GM13976 (cell line): ENCODE measurements at regions not wholly inside any gene's neighbourhood (a gene's known extent, or its start where the extent isn't known, plus 50 kb on each side); places are given as distances from the start of the nearest gene placed in this dataset.

ENCODE experiments used
- DNase-seq: peaks from one replicate; pipeline ENCODE4 v3.0.0; 2012; ENCODE audit warnings: low spot score
- in situ Hi-C: fragments of 300-500 bp; cut with MboI; formaldehyde crosslinking; loops from one replicate; pipeline ENCODE4 v1.12.0; 2022; ENCODE audit warnings: low sequenced_read_pairs, mixed read lengths, inconsistent platforms; ENCODE audit not compliant: unreplicated experiment
- TF ChIP-seq, protein P1 (sequence below): IDR thresholded peaks from 2 replicates; pipeline ENCODE4 v1.5.1; 2012; ENCODE audit warnings: borderline replicate concordance, mild to moderate bottlenecking; ENCODE audit not compliant: insufficient read depth; ENCODE audit errors: extremely low read depth, missing control alignments, control extremely low read depth

DNA sequence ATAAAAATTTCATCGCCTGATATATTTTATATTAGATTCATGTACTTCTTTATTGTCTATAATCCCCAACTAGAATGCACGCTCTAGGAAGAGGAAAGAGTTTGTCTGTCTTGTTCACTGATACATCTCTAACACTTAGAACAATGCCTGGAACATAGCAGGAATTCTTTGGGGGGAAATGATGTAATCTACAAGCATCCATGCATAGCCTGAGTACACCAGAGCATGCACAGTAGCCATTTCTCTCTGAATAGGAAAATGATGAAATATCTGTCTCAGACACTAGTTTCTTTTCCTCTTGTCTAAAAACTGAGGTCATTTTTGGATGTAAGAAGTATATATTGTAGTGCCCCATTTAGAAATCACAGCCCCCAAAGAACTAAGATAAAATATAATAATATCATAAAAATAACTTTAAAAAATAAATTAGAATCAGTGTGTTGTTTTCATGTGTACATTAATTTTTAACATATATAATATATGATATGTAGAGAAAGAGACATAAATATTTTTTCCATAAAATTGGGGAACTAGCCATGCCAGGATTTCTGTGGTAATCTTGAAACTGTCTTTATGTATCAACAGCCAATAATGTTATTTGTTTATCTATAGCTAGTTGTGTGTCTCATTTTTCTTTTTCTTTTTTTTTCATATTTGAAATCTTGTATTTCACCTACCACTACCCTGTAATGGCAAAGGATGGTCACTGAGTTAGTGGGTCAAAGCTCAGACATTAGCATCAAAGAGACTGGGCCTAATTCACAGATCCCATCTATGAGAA lies 155.6 kb upstream of the TMCC3 start:
- DNase-seq: no peak
- TF ChIP-seq, protein P1, sequence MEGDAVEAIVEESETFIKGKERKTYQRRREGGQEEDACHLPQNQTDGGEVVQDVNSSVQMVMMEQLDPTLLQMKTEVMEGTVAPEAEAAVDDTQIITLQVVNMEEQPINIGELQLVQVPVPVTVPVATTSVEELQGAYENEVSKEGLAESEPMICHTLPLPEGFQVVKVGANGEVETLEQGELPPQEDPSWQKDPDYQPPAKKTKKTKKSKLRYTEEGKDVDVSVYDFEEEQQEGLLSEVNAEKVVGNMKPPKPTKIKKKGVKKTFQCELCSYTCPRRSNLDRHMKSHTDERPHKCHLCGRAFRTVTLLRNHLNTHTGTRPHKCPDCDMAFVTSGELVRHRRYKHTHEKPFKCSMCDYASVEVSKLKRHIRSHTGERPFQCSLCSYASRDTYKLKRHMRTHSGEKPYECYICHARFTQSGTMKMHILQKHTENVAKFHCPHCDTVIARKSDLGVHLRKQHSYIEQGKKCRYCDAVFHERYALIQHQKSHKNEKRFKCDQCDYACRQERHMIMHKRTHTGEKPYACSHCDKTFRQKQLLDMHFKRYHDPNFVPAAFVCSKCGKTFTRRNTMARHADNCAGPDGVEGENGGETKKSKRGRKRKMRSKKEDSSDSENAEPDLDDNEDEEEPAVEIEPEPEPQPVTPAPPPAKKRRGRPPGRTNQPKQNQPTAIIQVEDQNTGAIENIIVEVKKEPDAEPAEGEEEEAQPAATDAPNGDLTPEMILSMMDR: no peak
- in situ Hi-C loops: no loop called here

DNA sequence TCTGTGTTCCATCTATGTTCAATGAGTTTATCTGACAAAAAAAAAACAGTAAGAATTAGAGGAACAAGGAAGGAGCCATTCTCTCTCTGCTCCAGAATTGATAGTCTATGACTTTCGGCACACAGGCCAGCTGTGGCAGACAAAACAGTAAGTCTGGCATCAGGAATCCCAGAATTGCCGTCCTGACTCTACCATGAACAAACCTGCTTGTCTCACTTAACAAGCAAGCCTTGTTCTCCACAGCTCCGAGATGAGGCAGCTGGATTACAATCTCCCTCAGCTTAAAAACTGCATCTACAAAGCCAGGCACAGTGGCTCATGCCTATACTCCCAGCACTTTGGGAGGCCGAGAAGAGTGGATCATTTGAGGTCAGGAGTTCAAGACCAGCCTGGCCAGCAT lies 153.6 kb upstream of the TMCC3 start:
- DNase-seq: no peak

DNA sequence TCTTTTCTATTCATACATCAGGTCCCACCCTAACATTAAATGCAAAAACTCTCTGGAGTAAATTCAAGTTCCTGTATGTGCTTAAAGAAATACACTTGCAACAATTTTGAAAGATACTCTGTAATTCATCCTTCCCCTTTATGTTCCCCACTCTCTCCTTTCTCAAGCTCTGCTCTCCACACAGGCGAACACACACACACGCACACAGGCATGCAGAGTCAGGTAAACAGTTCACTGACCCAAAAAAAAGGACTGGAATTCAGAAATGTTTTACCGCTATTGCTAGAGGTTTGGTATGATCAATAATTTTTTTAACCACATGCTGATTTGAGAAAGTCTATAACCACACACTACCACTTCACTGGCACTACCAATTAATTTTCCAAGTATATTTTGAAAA lies 152.4 kb upstream of the TMCC3 start:
- TF ChIP-seq, protein P1: no peak
- in situ Hi-C loops: no loop called here
- no peak for DNase-seq

More for the DNA sequence above, 153.6 kb upstream of the TMCC3 start:
- TF ChIP-seq, protein P1: no peak
- in situ Hi-C loops: no loop called here

DNA sequence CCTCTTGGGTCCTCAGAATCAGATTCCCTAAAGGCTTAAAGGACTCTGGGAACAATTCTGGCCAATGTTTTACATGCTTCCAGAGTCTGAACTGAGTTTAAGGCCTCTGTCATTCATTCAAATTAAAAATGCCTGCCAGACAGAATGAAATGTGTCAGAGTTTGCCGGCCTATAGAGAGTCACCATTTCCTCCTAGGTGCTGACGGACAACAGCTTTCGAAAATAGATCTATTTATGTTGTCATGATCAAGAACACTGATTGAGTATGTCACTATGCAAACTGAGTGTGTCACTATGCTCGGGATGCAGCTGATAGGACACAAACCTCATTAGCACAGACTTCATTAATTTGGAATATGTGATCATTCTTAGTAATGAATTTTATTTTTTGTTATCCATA lies 151.4 kb upstream of the TMCC3 start:
- no peak for DNase-seq
- TF ChIP-seq, protein P1: no peak
- in situ Hi-C loops: no loop called here

DNA sequence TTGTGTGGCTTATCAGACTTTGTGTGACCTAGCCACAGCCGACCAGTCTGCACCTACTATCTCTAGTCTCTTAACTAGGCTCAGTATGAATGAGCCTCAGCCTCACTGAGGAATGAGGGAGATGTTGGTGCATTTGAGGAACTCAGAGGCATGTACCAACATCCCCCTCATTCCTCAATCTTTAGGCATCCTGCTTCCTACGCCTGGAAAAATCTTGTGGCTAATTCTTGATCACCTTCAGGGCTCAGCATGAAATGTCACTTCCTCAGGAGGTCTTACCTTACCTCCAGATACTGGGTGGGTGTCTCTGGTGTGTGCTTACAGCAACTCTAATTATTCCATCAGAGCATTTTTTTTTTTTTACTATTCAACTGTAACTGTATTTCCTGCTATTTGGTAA lies 148.8 kb upstream of the TMCC3 start:
- TF ChIP-seq, protein P1: no peak
- DNase-seq: no peak
- in situ Hi-C loops: no loop called here

DNA sequence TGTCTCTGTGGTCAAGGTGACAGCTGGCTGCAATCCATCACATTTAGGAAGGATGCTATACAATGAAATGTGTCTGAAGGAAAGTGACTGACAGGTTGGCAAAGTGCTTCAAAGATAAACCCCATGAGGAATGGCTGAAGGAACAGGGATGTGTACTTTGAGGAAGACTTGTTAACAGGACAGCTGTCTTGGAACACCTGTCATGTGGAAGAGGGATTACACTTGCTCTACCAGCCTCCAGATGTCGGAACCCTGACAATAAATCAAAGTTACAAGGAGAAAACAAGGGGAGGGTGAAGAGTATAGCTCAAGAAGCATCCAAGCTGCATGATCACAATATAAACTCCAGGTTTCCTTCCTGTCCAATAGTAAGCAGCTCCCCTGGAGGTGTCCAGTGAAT lies 147.8 kb upstream of the TMCC3 start:
- in situ Hi-C loops: no loop called here
- TF ChIP-seq, protein P1: no peak
- no peak for DNase-seq
